ENCODE measurements at regions not wholly inside any gene's neighbourhood (a gene's known extent, or its start where the extent isn't known, plus 50 kb on each side); places are given as distances from the start of the nearest gene placed in this dataset.

DNA sequence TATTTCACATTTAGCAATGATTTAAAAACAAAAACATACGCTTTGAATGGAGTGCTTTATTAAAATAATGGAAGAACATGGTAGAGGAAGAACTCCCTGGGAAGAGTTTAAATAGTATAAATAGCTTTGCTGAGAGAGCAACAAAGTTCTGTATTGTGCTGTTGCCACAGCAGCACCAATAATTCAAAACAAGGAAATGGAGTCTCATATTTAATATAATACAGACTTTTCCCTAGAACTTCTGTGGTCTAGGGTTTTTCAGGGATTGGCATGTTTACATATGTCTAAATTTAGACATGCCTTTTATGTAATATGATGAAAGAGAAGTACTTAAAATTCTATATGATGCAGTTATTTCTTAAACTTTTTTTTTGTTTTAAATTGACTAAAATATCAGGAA is 217.2 kb upstream of the HDAC9 start:
- TF ChIP-seq, protein P1, sequence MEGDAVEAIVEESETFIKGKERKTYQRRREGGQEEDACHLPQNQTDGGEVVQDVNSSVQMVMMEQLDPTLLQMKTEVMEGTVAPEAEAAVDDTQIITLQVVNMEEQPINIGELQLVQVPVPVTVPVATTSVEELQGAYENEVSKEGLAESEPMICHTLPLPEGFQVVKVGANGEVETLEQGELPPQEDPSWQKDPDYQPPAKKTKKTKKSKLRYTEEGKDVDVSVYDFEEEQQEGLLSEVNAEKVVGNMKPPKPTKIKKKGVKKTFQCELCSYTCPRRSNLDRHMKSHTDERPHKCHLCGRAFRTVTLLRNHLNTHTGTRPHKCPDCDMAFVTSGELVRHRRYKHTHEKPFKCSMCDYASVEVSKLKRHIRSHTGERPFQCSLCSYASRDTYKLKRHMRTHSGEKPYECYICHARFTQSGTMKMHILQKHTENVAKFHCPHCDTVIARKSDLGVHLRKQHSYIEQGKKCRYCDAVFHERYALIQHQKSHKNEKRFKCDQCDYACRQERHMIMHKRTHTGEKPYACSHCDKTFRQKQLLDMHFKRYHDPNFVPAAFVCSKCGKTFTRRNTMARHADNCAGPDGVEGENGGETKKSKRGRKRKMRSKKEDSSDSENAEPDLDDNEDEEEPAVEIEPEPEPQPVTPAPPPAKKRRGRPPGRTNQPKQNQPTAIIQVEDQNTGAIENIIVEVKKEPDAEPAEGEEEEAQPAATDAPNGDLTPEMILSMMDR (IDR thresholded peaks at IDR 0.05): no peak
- no peak for TF ChIP-seq POLR2A (IDR thresholded peaks at IDR 0.05)
- TF ChIP-seq POLR2AphosphoS5 (IDR thresholded peaks at IDR 0.05): no peak
- TF ChIP-seq EP300 (IDR thresholded peaks at IDR 0.05): no peak
